ENCODE measurements at regions not wholly inside any gene's neighbourhood (a gene's known extent, or its start where the extent isn't known, plus 50 kb on each side); places are given as distances from the start of the nearest gene placed in this dataset.

- no peak for TF ChIP-seq TFE3 (CRISPR knock-in tag; IDR thresholded peaks at IDR 0.05)
- TF ChIP-seq CHD4 (IDR thresholded peaks at IDR 0.05; ENCODE audit: insufficient read depth, insufficient replicate concordance, low read depth, low read length, poor library complexity, severe bottlenecking) = no peak
- no peak for TF ChIP-seq PCBP1 (IDR thresholded peaks at IDR 0.05; ENCODE audit: low read depth, low read length, poor library complexity, severe bottlenecking)
Measured at GRCh38 chrX:10370976-10371375, 214.2 kb downstream of the CLCN4 start (continued).

GRCh38 chrX:10377427-10377826 is 220.7 kb downstream of the CLCN4 start:
- TF ChIP-seq TAF1 (IDR thresholded peaks at IDR 0.05; ENCODE audit: control insufficient read depth, extremely low read depth, insufficient read depth, low read length, severe bottlenecking) = no peak
- no peak for TF ChIP-seq DIDO1 (tag; IDR thresholded peaks at IDR 0.05; ENCODE audit: low read depth)
- no peak for TF ChIP-seq PHF20 (IDR thresholded peaks at IDR 0.05; ENCODE audit: partially characterized antibody)
- TF ChIP-seq CREB5 (CRISPR knock-in tag; IDR thresholded peaks at IDR 0.05) = no peak
- no peak for TF ChIP-seq ELK3 (CRISPR knock-in tag; IDR thresholded peaks at IDR 0.05)
- TF ChIP-seq MLX (CRISPR knock-in tag; conservative IDR thresholded peaks at IDR 0.05) = no peak
- TF ChIP-seq IFI16 (CRISPR knock-in tag; IDR thresholded peaks at IDR 0.05) = no peak
- TF ChIP-seq ZNF511 (CRISPR knock-in tag; IDR thresholded peaks at IDR 0.05) = no peak
- TF ChIP-seq PYGO2 (tag; IDR thresholded peaks at IDR 0.05) = no peak
- no peak for TF ChIP-seq NFYB (IDR thresholded peaks at IDR 0.05; ENCODE audit: extremely low read depth, insufficient read length)
- H3K79me2 ChIP-seq (ENCODE audit: control insufficient read depth, insufficient read depth, low read length) = no peaks in the 10 kb centered on the region
- no peaks in the 10 kb centered on the region for H3K27me3 ChIP-seq (ENCODE audit: control insufficient read depth in 2 of 2, insufficient read depth in 2 of 2, low read length in 2 of 2)
- in situ Hi-C loops (cut with MboI) (no loop called here), intact Hi-C loops (cut with micrococcal nuclease) (no loop called here)
- H3K9me3 ChIP-seq (replicated peaks; ENCODE audit: control insufficient read depth, insufficient read depth, low read depth, low read length) = no peaks in the 10 kb centered on the region; the same call in 1 of the 2 replicates
- FAIRE-seq (no peak), ATAC-seq (no peak), DNase-seq (ENCODE audit: extremely low read depth in 1 of 4, low spot score in 3 of 4) (no peak)
- H3K9ac ChIP-seq (ENCODE audit: insufficient read depth in 1 of 2, low read depth in 2 of 2, low read length in 2 of 2) = no peak overlapping the region
- no peak overlapping the region for H3K27ac ChIP-seq (ENCODE audit: extremely low read depth, low read depth, low read length)
- no peak overlapping the region for H3K4me3 ChIP-seq
- BruUV-seq (replicated peaks) = no TSS peak
- CTCF ChIA-PET (ENCODE audit: low intra/inter-chr PET ratio) = no interaction called here
- H3K9me1 ChIP-seq (ENCODE audit: control insufficient read depth, insufficient read depth, low read length) = no peaks in the 10 kb centered on the region
- no peaks in the 10 kb centered on the region for H4K20me1 ChIP-seq (replicated peaks; ENCODE audit: control insufficient read depth, insufficient read depth, low read length)
- no peaks in the 10 kb centered on the region for H3K36me3 ChIP-seq (ENCODE audit: control insufficient read depth, insufficient read depth, low read length)
- no peak overlapping the region for H3K4me2 ChIP-seq (ENCODE audit: insufficient read depth, low read length)
- no peak overlapping the region for H2AFZ ChIP-seq (ENCODE audit: low read depth, low read length)
- POLR2A ChIA-PET = no interaction called here
- no peaks in the 10 kb centered on the region for H3K4me1 ChIP-seq (replicated peaks in 1 of 2; ENCODE audit: control insufficient read depth in 2 of 2, insufficient read depth in 2 of 2, low read length in 2 of 2)

Measured in K562 (cell line).